Liver (tissue), 8 donors: ENCODE measurements at regions not wholly inside any gene's neighbourhood (a gene's known extent, or its start where the extent isn't known, plus 50 kb on each side); places are given as distances from the start of the nearest gene placed in this dataset.

Experiments
- DNase-seq: peaks from one replicate; pipeline ENCODE4 v3.0.0-alpha.2; 2017; ENCODE audit warnings: low spot score
- H3K27ac ChIP-seq, 2 donors: one replicate each; pipeline ENCODE4 v1.7.0; 2013; ENCODE audit warnings: inconsistent platforms in 2 of 2, low read length in 2 of 2, control low read depth in 1 of 2, low read depth in 1 of 2, mild to moderate bottlenecking in 1 of 2
- H3K27me3 ChIP-seq, 4 donors: one replicate each; pipeline versions ENCODE4 v1.6.1 to v1.7.0; 2013; ENCODE audit warnings: low read length in 3 of 4, inconsistent platforms in 1 of 4, mild to moderate bottlenecking in 1 of 4, moderate library complexity in 1 of 4; ENCODE audit not compliant: control insufficient read depth in 4 of 4, insufficient read depth in 4 of 4
- H3K36me3 ChIP-seq, 4 donors: one replicate each; pipeline versions ENCODE4 v1.6.1 to v1.7.0; 2013; ENCODE audit warnings: low read length in 3 of 4, mild to moderate bottlenecking in 3 of 4, low read depth in 1 of 4, moderate library complexity in 1 of 4; ENCODE audit not compliant: control insufficient read depth in 4 of 4, insufficient read depth in 3 of 4
- H3K4me1 ChIP-seq, 4 donors: one replicate each; pipeline versions ENCODE4 v1.6.1 to v1.7.0; 2013; ENCODE audit warnings: low read length in 3 of 4, mild to moderate bottlenecking in 3 of 4, moderate library complexity in 1 of 4; ENCODE audit not compliant: control insufficient read depth in 4 of 4, insufficient read depth in 4 of 4
- H3K4me3 ChIP-seq, 3 donors: one replicate each; pipeline versions ENCODE4 v1.6.1 to v1.7.0; 2013; ENCODE audit warnings: low read length in 3 of 3, control low read depth in 1 of 3, low read depth in 1 of 3, mild to moderate bottlenecking in 1 of 3
- H3K9ac ChIP-seq, 2 donors: one replicate each; pipeline ENCODE4 v1.7.0; 2013; ENCODE audit warnings: low read length in 2 of 2, mild to moderate bottlenecking in 2 of 2, moderate library complexity in 2 of 2, control low read depth in 1 of 2, low read depth in 1 of 2
- H3K9me3 ChIP-seq, 4 donors: one replicate each; pipeline versions ENCODE4 v1.6.1 to v1.7.0; 2013; ENCODE audit warnings: low read length in 3 of 4; ENCODE audit not compliant: control insufficient read depth in 4 of 4
- GABPA ChIP-seq, 2 donors: IDR thresholded peaks in 1 of 2; conservative IDR thresholded peaks in 1 of 2; 2 replicates each; pipeline ENCODE4 v1.6.1; 2016; ENCODE audit warnings: antibody characterized with exemption in 2 of 2, mild to moderate bottlenecking in 1 of 2, moderate library complexity in 1 of 2
- HNF4G ChIP-seq: IDR thresholded peaks from 2 replicates; pipeline ENCODE4 v1.6.1; 2016; ENCODE audit warnings: antibody characterized with exemption
- RAD21 ChIP-seq, 2 donors: IDR thresholded peaks; 2 replicates each; pipeline ENCODE4 v1.6.1; 2016; ENCODE audit warnings: antibody characterized with exemption in 2 of 2, mild to moderate bottlenecking in 2 of 2
- REST ChIP-seq: IDR thresholded peaks from 2 replicates; pipeline ENCODE4 v1.6.1; 2016; ENCODE audit warnings: antibody characterized with exemption, mild to moderate bottlenecking
- RXRA ChIP-seq, 2 donors: IDR thresholded peaks; 2 replicates each; pipeline ENCODE4 v1.6.1; 2017 to 2018; ENCODE audit warnings: antibody characterized with exemption in 2 of 2, mild to moderate bottlenecking in 1 of 2
- TAF1 ChIP-seq: conservative IDR thresholded peaks from 2 replicates; pipeline ENCODE4 v1.6.1; 2016; ENCODE audit warnings: antibody characterized with exemption, mild to moderate bottlenecking
- YY1 ChIP-seq: IDR thresholded peaks from 2 replicates; pipeline ENCODE4 v1.6.1; 2016; ENCODE audit warnings: antibody characterized with exemption, mild to moderate bottlenecking
- WGBS: extraction: QIAGEN DNeasy Blood & Tissue Kit; methylation state at CpG from one replicate; pipeline ENCODE4 v1.1.7; 2013; 5-methylcytosine and 5-hydroxymethylcytosine counted together
- TF ChIP-seq, protein P1 (sequence below): fragments of 150-350 bp; IDR thresholded peaks from 2 replicates; pipeline ENCODE4 v1.5.1; 2017; ENCODE audit warnings: improper control_type of control experiment, low read depth, low read length; ENCODE audit not compliant: missing input control
- donor health status: healthy.
- donor health status: healthy.
- donor health status: healthy.
- donor health status: healthy.
- donor health status: healthy.

- TF ChIP-seq GABPA (IDR thresholded peaks at IDR 0.05 in 1 of 2, conservative IDR thresholded peaks at IDR 0.05 in 1 of 2) (no peak), TAF1 (no peak), HNF4G (no peak), YY1 (no peak)
Observed at GRCh38 chr3:176159796-176160195, 1037.5 kb downstream of the TBL1XR1 start (continued).

DNA sequence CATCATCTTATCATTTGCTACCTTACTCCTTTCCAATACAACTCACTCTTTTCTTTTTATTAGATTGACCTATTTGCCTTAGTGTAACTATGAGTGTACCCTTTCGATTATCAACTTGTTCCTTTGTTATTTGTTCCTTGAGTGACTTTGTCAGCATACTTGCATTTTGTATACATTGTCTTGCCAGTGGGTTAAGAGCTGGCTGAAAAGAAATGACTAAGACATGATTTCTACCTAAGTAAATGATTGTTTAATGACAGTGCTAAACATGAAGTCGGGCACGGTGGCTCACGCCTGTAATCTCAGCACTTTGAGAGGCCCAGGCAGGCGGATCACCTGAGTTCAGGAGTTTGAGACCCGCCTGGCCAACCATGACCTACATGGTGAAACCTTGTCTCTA lies 1042.3 kb downstream of the TBL1XR1 start:
- Histone ChIP-seq H3K27me3 (no peaks in the 10 kb centered on the region), H3K9ac (no peak overlapping the region), H3K4me3 (no peak overlapping the region), H3K27ac (no peak overlapping the region), H3K4me1 (peaks cover 0 to 3% (median 0%) of the 10 kb centered on the region in 4 donors), H3K9me3 (peaks cover 0 to 2% (median 0%) of the 10 kb centered on the region in 4 donors), H3K36me3 (no peaks in the 10 kb centered on the region)
- TF ChIP-seq TAF1 (no peak), GABPA (IDR thresholded peaks at IDR 0.05 in 1 of 2, conservative IDR thresholded peaks at IDR 0.05 in 1 of 2) (no peak)
- TF ChIP-seq, protein P1, sequence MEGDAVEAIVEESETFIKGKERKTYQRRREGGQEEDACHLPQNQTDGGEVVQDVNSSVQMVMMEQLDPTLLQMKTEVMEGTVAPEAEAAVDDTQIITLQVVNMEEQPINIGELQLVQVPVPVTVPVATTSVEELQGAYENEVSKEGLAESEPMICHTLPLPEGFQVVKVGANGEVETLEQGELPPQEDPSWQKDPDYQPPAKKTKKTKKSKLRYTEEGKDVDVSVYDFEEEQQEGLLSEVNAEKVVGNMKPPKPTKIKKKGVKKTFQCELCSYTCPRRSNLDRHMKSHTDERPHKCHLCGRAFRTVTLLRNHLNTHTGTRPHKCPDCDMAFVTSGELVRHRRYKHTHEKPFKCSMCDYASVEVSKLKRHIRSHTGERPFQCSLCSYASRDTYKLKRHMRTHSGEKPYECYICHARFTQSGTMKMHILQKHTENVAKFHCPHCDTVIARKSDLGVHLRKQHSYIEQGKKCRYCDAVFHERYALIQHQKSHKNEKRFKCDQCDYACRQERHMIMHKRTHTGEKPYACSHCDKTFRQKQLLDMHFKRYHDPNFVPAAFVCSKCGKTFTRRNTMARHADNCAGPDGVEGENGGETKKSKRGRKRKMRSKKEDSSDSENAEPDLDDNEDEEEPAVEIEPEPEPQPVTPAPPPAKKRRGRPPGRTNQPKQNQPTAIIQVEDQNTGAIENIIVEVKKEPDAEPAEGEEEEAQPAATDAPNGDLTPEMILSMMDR: no peak
- no peak for DNase-seq
- 84% methylated on average over 6 of the region's 6 CpGs for WGBS

DNA sequence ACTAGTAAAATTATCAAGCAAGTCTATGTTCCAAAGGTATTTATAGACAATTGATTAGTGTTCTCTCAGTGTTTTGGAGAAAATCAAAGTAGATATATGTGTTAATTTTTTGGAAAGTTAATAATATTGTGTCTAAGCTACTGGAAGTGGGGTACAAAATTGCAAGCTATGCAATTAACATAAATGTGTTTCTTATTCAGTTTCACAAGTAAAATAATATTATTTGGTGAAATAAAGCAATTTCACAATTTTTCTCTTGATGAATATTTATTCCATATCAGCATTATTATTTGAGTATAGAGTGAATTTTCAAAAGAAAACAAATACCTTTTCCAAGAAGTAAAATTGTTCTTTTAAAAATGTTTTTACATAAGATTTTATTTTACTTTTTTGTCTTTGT lies 1047.7 kb downstream of the TBL1XR1 start:
- Histone ChIP-seq H3K36me3 (no peaks in the 10 kb centered on the region), H3K4me3 (no peak overlapping the region), H3K9ac (no peak overlapping the region), H3K27ac (no peak overlapping the region), H3K27me3 (no peaks in the 10 kb centered on the region), H3K4me1 (peaks cover 0 to 4% (median 1%) of the 10 kb centered on the region in 4 donors), H3K9me3 (no peaks in the 10 kb centered on the region)
- no peak for DNase-seq
- no peak for TF ChIP-seq YY1
- TF ChIP-seq REST: no peak
- TF ChIP-seq, protein P1: no peak
- TF ChIP-seq RXRA (IDR thresholded peaks at IDR 0.05): no peak
- no peak for TF ChIP-seq RAD21 (IDR thresholded peaks at IDR 0.05)
